ENCODE measurements at regions not wholly inside any gene's neighbourhood (a gene's known extent, or its start where the extent isn't known, plus 50 kb on each side); places are given as distances from the start of the nearest gene placed in this dataset.

GRCh38 chrX:118220509-118220908 is 103.9 kb upstream of the KLHL13 start:
- Histone ChIP-seq H3K4me3 (ENCODE audit: low read depth, low read length) (no peak overlapping the region), H3K36me3 (ENCODE audit: control insufficient read depth, insufficient read depth, low read length) (no peaks in the 10 kb centered on the region), H3K27me3 (ENCODE audit: control insufficient read depth, insufficient read depth, low read length) (no peaks in the 10 kb centered on the region)
- DNase-seq (ENCODE audit: low read depth) = no peak
- TF ChIP-seq, protein P1, sequence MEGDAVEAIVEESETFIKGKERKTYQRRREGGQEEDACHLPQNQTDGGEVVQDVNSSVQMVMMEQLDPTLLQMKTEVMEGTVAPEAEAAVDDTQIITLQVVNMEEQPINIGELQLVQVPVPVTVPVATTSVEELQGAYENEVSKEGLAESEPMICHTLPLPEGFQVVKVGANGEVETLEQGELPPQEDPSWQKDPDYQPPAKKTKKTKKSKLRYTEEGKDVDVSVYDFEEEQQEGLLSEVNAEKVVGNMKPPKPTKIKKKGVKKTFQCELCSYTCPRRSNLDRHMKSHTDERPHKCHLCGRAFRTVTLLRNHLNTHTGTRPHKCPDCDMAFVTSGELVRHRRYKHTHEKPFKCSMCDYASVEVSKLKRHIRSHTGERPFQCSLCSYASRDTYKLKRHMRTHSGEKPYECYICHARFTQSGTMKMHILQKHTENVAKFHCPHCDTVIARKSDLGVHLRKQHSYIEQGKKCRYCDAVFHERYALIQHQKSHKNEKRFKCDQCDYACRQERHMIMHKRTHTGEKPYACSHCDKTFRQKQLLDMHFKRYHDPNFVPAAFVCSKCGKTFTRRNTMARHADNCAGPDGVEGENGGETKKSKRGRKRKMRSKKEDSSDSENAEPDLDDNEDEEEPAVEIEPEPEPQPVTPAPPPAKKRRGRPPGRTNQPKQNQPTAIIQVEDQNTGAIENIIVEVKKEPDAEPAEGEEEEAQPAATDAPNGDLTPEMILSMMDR (IDR thresholded peaks at IDR 0.05; ENCODE audit: insufficient read depth, low read length, poor library complexity, severe bottlenecking) = no peak

DNA sequence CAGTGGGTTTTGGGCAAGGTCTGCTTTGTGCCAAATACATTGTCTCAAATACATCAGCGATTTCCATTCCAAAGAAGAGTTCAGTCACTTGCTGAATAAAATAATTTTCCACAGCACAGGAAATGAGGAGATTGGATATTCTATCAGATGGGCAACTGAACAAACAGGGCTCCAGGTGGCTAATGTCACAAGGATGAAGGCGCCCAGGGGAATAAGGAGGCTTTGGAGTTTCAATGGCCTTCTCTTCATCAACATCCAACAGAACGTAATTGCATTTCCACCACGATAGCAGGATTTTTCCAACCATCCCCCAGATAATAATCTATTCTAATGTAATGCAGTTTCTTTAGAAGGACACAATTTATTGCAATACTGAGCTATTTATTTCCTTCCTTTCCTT is 104.7 kb upstream of the KLHL13 start:
- H3K36me3 ChIP-seq (ENCODE audit: control insufficient read depth, insufficient read depth, low read length) = no peaks in the 10 kb centered on the region
- TF ChIP-seq, protein P1 (IDR thresholded peaks at IDR 0.05; ENCODE audit: insufficient read depth, low read length, poor library complexity, severe bottlenecking) = no peak
- H3K4me3 ChIP-seq (ENCODE audit: low read depth, low read length) = no peak overlapping the region
- no peaks in the 10 kb centered on the region for H3K27me3 ChIP-seq (ENCODE audit: control insufficient read depth, insufficient read depth, low read length)
- no peak for DNase-seq (ENCODE audit: low read depth)

- TF ChIP-seq, protein P1 (IDR thresholded peaks at IDR 0.05; ENCODE audit: insufficient read depth, low read length, poor library complexity, severe bottlenecking) = no peak
- no peaks in the 10 kb centered on the region for H3K27me3 ChIP-seq (ENCODE audit: control insufficient read depth, insufficient read depth, low read length)
- DNase-seq (ENCODE audit: low read depth) = no peak
Observed at GRCh38 chrX:118221733-118222132, 105.1 kb upstream of the KLHL13 start.

DNA sequence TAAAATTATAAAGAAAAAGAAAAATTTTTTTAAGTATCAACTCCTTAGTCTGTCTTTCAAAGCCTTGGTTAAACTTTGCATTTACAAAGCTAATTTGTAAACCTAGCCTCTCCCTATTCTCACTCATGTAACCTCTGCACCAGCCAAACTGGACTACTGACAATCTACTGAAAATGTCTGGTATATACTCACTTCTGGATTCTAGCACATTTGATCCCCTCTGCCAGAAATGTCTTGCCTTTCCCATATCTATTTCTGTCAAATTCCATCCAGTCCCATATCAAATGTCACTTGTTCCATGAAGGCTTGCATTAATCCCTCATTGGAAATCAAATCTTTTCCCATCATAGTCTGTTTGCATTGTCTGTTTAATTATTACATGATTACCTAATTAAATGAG is 105.8 kb upstream of the KLHL13 start:
- TF ChIP-seq, protein P1 (IDR thresholded peaks at IDR 0.05; ENCODE audit: insufficient read depth, low read length, poor library complexity, severe bottlenecking) = no peak
- DNase-seq (ENCODE audit: low read depth) = no peak
- Histone ChIP-seq H3K36me3 (ENCODE audit: control insufficient read depth, insufficient read depth, low read length) (no peaks in the 10 kb centered on the region), H3K4me3 (ENCODE audit: low read depth, low read length) (no peak overlapping the region), H3K27me3 (ENCODE audit: control insufficient read depth, insufficient read depth, low read length) (no peaks in the 10 kb centered on the region)

More at GRCh38 chrX:118221733-118222132, 105.1 kb upstream of the KLHL13 start:
- Histone ChIP-seq H3K36me3 (ENCODE audit: control insufficient read depth, insufficient read depth, low read length) (no peaks in the 10 kb centered on the region), H3K4me3 (ENCODE audit: low read depth, low read length) (no peak overlapping the region)

DNA sequence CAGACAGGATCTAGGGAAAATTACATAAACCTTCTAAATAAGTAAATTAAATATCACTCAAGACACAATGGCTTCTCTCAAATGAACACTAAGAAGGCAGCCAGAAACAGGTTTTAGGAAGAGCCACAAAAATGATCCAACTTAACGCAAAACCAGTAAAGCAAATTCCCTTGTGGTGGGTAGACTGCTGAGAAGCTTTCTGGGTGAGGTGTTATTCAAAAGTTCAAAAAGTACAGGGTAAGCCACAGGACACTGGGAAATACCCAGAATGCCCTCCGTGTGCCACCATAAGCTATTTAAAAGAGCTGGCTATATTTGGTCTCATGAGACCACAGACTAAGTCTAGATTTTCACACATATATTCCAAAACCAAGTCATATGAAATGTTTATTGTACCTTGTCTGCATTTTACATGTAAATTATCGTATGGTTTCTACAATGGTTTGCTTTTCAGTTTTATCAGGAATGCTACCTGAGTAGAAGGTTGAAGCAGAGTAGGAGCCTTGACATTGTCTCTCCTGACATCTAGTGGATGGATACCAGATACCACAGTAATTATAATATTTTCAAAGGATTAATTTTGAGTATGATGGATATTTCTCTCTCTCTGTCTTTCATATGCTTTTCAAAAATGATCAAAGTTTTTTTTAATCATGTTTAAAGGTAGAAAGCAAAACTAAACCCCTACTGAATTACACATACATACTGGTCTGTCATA is 109.3 kb upstream of the KLHL13 start:
- TF ChIP-seq, protein P1 (IDR thresholded peaks at IDR 0.05; ENCODE audit: insufficient read depth, low read length, poor library complexity, severe bottlenecking) = peak; percentile 32
- DNase-seq (ENCODE audit: low read depth) = no peak
- no peak overlapping the region for H3K4me3 ChIP-seq (ENCODE audit: low read depth, low read length)

GRCh38 chrX:118228041-118228440 is 111.4 kb upstream of the KLHL13 start:
- no peak for DNase-seq (ENCODE audit: low read depth)
- H3K36me3 ChIP-seq (ENCODE audit: control insufficient read depth, insufficient read depth, low read length) = no peaks in the 10 kb centered on the region

More for the DNA sequence above, 109.3 kb upstream of the KLHL13 start:
- H3K27me3 ChIP-seq (ENCODE audit: control insufficient read depth, insufficient read depth, low read length) = no peaks in the 10 kb centered on the region
- no peaks in the 10 kb centered on the region for H3K36me3 ChIP-seq (ENCODE audit: control insufficient read depth, insufficient read depth, low read length)

More at GRCh38 chrX:118228041-118228440, 111.4 kb upstream of the KLHL13 start:
- Histone ChIP-seq H3K4me3 (ENCODE audit: low read depth, low read length) (no peak overlapping the region), H3K27me3 (ENCODE audit: control insufficient read depth, insufficient read depth, low read length) (no peaks in the 10 kb centered on the region)
- TF ChIP-seq, protein P1 (IDR thresholded peaks at IDR 0.05; ENCODE audit: insufficient read depth, low read length, poor library complexity, severe bottlenecking) = no peak

All from kidney epithelial cell (primary cell).